RWPE1 (cell line): ENCODE measurements at regions not wholly inside any gene's neighbourhood (a gene's known extent, or its start where the extent isn't known, plus 50 kb on each side); places are given as distances from the start of the nearest gene placed in this dataset.

Experiments used
- CTCF ChIA-PET: fragments of 350-600 bp; sonication (Branson Sonifier 250); formaldehyde crosslinking; extraction: SDS; loops from one replicate; lab custom pipeline; 2021; lab: Yijun Ruan, JAX
- POLR2A ChIA-PET: fragments of 400-600 bp; formaldehyde crosslinking; extraction: SDS; loops from one replicate; lab custom pipeline; 2020; ENCODE audit warnings: antibody characterized with exemption; ENCODE audit not compliant: low non-redundant PET; lab: Yijun Ruan, JAX
- DNase-seq: peaks from one replicate; pipeline ENCODE4 v3.0.0; 2012; ENCODE audit warnings: low spot score
- H3K27ac ChIP-seq: fragments of 450-650 bp; 2 replicates; pipeline ENCODE4 v1.5.1; 2017
- TF ChIP-seq, protein P1 (sequence below): fragments of 450-650 bp; conservative IDR thresholded peaks from 2 replicates; pipeline ENCODE4 v1.5.1; 2017; ENCODE audit warnings: low read depth, mild to moderate bottlenecking

DNA sequence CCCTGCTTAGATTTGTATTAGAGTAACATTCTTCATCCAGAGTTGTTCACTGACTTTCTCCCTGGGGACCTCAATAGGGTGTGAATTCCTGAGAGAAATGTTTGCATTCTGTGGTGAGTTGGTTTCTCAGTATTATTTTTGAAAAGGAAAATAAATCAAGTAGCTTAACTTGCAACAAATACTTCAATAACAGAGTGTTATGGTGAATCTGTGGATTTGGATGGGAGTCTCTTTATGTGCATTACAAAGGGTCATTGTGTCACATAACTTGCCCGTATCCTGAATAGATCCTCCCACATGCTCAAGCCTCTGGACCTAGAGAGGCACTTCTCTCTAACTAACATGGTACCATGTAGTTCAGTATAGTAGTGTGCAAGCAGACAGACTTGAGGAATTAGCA, 68.4 kb upstream of the IPO9 start:
- H3K27ac ChIP-seq: no peak overlapping the region
- POLR2A ChIA-PET: no interaction called here
- TF ChIP-seq, protein P1, sequence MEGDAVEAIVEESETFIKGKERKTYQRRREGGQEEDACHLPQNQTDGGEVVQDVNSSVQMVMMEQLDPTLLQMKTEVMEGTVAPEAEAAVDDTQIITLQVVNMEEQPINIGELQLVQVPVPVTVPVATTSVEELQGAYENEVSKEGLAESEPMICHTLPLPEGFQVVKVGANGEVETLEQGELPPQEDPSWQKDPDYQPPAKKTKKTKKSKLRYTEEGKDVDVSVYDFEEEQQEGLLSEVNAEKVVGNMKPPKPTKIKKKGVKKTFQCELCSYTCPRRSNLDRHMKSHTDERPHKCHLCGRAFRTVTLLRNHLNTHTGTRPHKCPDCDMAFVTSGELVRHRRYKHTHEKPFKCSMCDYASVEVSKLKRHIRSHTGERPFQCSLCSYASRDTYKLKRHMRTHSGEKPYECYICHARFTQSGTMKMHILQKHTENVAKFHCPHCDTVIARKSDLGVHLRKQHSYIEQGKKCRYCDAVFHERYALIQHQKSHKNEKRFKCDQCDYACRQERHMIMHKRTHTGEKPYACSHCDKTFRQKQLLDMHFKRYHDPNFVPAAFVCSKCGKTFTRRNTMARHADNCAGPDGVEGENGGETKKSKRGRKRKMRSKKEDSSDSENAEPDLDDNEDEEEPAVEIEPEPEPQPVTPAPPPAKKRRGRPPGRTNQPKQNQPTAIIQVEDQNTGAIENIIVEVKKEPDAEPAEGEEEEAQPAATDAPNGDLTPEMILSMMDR: no peak

DNA sequence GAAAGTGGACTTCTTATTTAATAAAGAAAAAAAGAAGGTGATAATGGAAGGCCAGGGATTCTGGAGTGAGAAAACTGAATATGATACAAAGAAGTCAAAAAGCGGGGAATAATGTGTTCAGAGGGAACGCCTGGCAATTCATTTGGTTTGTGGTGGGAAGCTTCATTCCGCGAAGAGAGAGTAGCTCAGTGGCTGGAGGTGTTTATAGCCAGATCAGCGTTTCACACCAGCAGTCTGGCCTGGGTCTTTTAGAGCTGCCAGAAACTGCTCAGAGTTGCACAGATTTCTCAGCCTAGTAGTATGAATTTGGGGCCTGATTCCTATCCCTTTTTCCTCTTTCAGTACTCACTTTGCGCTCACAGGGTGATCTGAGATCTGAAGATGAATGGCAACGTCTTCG, 67.8 kb upstream of the IPO9 start:
- CTCF ChIA-PET: interaction anchor here (0.6 to 1.4 kb wide), 2 partner anchors 52 to 53 kb away, joined by 5 to 7 read pairs; no protein-coding TSS in a partner anchor
- TF ChIP-seq, protein P1: no peak
- no peak for DNase-seq
- H3K27ac ChIP-seq: no peak overlapping the region
- POLR2A ChIA-PET: no interaction called here

More for the DNA sequence above, 68.4 kb upstream of the IPO9 start:
- CTCF ChIA-PET: interaction anchor here (0.6 to 1.5 kb wide), 5 partner anchors 13 to 1507 kb away, joined by 3 to 7 read pairs (median 5); no protein-coding TSS in a partner anchor
- no peak for DNase-seq

DNA sequence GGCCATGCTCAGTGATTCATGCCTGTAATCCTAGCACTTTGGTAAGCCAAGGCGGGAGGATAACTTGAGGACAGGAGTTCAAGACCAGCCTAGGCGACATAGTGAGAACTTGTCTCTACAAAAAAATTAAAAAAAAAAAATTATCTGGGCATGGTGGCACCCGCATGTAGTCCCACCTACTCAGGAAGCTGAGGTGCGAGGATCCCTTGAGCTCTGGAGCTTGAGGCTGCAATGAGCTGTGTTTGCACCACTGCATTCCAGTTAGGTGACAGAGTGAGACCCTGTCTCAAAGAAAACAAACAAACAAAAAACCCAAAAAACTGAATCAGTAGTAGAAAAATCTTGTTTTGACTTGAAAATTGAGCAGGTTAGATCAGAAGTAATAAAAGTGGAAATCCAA, 67.1 kb upstream of the IPO9 start:
- TF ChIP-seq, protein P1: no peak
- H3K27ac ChIP-seq: no peak overlapping the region
- no peak for DNase-seq
- CTCF ChIA-PET: interaction anchor here (0.7 to 1.4 kb wide), 3 partner anchors 52 to 201 kb away, joined by 3 to 7 read pairs (median 6); no protein-coding TSS in a partner anchor
- POLR2A ChIA-PET: no interaction called here

DNA sequence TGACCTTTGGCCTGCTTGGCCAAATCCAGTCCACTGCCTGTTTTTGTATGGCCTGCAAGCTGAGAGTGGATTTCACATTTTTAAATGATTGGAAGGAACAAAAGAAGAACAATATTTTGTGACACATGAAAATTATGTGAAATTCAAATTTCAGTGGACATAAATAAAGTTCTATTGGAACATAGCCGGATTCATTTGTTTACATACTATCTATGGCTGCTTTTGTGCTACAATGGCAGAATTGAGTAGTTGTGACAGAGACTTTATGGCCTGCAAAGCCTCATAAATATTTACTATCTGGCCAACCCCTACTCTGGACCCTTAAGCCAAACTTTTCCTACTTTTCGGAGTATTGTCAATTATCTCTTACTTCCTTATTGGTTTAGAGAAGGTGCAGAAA, 66.6 kb upstream of the IPO9 start:
- no peak overlapping the region for H3K27ac ChIP-seq
- POLR2A ChIA-PET: no interaction called here

DNA sequence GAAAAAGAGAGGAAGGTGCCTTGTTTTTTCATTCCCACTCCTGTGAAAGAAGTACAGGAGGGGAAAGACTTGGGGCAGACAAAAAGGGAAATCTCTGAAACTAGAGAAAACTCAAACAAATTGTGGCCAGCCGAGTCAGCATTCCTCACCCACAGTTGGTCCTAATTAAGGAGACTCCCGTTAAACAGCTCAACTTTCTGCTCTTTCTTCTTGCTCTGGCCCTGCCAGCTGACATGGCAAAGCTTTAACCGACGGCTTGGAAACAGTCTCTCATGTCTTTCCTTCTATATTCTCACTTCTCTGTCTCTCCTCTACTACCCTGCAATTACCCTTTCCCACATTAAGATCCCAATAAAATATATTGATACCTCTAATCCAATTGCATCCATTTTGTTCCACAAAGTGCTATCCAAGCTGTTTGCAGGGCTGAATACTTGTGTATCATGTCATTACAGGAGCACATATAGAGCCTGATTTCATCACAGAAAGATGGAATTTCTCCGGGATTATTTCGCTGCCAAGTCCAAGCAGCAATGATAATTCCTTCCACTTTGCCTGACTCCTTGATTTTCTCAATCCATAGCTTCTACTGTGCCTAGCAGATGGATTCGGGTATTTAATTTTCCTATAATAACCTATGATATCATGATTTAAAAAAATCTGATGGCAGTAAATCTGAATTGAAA, 65.4 kb upstream of the IPO9 start:
- no peak overlapping the region for H3K27ac ChIP-seq
- TF ChIP-seq, protein P1: no peak
- CTCF ChIA-PET: interaction anchor here (0.6 to 0.7 kb wide), 2 partner anchors 21 to 1755 kb away, joined by 3 read pairs; no protein-coding TSS in a partner anchor
- no peak for DNase-seq
- POLR2A ChIA-PET: no interaction called here

More for the DNA sequence above, 66.6 kb upstream of the IPO9 start:
- no peak for DNase-seq
- CTCF ChIA-PET: interaction anchor here (0.7 to 1.3 kb wide), 2 partner anchors 53 to 202 kb away, joined by 3 to 6 read pairs; no protein-coding TSS in a partner anchor
- TF ChIP-seq, protein P1: no peak

DNA sequence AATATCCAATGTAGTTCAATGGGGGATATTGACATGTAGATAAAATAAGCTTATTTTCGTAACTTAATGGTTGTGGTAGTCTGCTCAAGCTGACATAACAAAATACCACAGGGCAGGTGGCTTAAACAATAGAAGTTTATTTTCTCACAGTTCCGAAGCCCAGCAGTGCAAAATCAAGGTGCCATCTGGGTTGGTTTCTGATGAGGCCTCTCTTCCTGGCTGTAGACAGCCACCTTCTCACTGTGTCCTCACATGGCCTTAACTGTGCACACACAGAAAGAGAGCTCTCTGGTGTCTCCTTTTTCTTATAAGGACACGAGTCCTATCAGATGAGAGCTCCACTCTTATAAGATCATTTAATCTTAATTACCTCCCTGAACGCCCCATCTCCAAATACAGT, 64.8 kb upstream of the IPO9 start:
- TF ChIP-seq, protein P1: no peak
- no peak overlapping the region for H3K27ac ChIP-seq
- POLR2A ChIA-PET: no interaction called here
- CTCF ChIA-PET: interaction anchor here (0.6 to 0.7 kb wide), 2 partner anchors 22 to 1755 kb away, joined by 3 read pairs; no protein-coding TSS in a partner anchor
- no peak for DNase-seq
